GM18507 (cell line): ENCODE measurements at regions not wholly inside any gene's neighbourhood (a gene's known extent, or its start where the extent isn't known, plus 50 kb on each side); places are given as distances from the start of the nearest gene placed in this dataset.

ENCODE experiments used
- DNase-seq: peaks from one replicate; pipeline ENCODE4 v3.0.0; 2011; ENCODE audit warnings: low read depth; ENCODE audit not compliant: insufficient read length; ENCODE audit errors: extremely low spot score
- FAIRE-seq: peaks from 2 replicates; lab custom pipeline; 2011; peaks lifted over from hg19 to GRCh38; lab: Jason Lieb, UNC

DNA sequence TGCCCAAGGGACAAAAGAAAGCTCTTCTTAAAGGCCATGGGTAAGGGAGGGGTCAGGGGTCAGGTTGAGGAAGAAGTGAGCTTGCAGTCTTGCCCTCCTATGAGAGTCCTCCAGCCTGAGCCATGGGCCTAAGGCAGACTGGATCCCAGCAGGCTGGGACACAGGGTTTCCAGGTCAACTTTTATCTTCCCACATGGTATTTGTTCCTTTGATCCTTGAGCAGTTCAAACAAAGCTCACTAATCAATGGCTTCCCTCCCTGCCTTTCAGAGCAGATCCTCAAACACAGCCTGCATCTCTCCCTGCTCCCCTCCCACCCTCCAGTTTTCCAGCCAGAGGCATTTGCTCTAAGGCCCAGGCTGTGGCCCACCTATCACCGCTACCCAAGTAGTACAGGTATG lies 589.3 kb downstream of the INSC start:
- DNase-seq (no peak), FAIRE-seq (no peak)

- DNase-seq (no peak), FAIRE-seq (no peak)
Observed at GRCh38 chr11:15704556-15704955, 589.8 kb downstream of the INSC start.

DNA sequence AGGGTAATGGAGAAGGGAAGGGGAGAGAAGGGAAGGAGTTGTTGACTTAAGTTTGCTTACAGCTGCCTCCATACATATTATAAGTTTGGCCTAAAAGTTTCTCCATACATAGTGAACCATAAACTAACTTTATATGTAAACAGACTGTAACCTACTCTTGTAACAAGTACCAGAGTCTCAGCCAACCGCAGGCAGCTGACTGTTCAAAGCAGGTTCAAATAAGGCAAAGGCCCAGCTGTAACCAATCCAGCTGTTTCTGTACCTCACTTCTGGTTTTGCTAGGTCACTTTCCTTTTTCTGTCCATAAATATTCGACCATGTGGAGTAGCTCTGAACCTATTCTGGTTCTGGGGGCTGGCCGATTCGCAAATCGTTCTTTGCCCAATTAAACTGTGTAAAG lies 591.2 kb downstream of the INSC start:
- no peak for FAIRE-seq
- no peak for DNase-seq

GRCh38 chr11:15707194-15707593 lies 592.5 kb downstream of the INSC start:
- DNase-seq (no peak), FAIRE-seq (no peak)

DNA sequence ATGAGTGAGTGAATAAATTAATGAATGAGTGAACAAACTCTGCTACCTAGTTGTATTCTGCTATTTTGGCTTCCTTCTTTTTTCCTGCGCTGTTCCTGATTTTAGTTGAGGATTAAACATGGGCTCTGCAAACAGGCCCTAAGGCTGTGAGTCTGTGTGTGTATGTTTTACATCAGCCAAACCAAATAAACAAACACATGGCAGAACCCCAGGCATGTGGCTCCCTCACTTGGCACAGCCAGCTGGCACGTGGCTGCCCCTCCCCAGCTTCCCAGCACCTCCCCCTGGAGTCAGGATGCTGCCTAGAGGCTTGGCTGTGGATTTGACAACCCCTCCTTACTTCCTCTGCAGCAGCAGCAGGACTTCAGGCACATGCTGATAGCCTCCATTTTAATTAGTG lies 593.2 kb downstream of the INSC start:
- no peak for FAIRE-seq
- no peak for DNase-seq

- no peak for DNase-seq
- no peak for FAIRE-seq
Observed at GRCh38 chr11:15710580-15711275, 596.0 kb downstream of the INSC start.

GRCh38 chr11:15711311-15711710 lies 596.6 kb downstream of the INSC start:
- DNase-seq (no peak), FAIRE-seq (no peak)

DNA sequence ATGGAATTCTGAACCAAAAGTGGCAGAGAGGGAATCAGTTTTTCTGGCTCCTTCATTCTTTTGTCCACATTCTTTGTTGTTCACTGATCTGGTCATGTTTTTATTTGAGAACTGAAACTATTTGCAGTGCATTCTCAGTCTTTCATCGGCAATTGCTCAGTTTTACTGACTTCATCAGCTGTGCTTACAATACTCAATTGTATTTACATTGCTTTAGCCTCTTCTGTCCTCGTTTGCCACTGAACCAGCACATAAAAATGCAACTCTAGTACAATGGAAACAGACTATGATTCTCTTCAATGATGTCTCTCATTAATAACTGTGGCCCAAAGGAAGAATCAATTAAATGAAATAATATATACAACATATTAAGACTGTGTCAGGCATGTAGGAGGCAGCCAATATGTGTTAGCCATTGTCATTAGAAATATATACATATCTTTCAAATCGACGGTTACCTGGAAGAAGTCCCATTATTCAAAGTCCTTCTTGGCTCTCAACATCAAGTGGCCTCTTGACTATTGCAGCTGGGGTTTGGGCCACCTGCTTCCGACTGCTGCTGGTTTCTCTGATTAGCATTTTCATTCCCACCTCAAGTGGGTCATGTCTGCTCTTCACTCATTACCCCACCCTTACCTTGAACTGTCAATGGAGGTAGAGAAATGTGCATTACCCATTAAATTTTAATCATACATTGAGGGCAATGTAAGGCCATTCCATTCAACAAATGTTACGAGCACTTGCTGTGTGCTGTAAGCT lies 600.1 kb downstream of the INSC start:
- no peak for FAIRE-seq
- no peak for DNase-seq

DNA sequence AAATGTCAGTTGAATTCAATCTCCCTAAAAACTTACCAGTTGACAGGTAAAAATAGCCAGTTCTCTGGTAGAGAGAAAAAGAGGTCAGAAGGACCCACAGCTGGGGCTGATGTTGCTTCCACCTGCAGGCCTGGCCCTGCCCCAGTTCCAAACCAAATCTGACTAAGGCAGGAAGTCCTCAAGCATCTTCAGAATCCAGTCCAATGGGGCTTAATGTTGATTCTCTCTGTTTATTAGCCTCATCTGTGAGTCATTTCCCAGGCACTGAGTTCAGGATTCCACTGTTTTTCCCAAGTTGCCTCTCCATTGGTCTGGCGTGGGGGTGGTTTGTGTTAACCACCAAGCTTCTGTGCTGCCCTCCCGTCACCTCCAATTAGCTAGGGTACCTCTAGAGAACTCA lies 601.8 kb downstream of the INSC start:
- DNase-seq: no peak

GRCh38 chr11:15720460-15720859 lies 605.7 kb downstream of the INSC start:
- no peak for DNase-seq
- FAIRE-seq: no peak

More for the DNA sequence above, 601.8 kb downstream of the INSC start:
- no peak for FAIRE-seq

DNA sequence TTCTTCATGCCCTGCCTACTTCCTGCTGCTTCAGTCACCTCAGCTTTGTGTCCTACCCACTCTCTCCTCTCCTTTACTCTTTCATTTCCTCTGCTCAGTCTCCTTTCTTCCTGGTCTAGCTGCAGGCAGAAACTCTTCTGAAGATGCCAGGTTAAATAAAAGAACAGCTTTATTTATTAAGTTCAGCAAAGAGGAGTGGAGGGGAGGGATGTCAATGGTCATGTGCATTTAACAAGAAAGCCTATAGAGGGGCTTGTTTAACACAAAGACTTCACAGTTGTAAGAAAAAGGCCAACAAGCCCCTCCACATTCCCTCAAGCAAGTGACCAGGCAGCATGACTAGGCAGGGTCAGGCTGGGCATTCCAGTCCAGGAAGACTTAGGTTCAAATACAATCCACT lies 609.2 kb downstream of the INSC start:
- no peak for DNase-seq
- FAIRE-seq: no peak

DNA sequence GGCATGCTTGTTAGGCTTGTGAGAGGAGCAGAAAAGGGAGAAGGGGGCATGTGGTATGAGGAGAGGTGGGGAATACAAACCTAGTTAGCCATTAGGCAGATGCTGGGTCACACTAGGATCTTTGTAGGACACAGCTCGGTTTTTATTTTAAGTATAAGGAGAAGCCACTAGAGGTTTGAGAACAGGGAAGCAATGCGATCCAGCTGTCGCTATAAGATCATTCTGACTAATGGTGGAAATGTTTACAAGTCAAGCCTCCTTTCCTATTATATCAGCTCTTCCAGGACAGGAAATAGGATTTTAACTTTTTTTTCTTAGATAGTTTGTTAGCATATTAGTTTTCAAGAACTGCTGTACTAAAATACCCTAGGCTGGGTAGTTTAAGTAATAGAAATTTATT lies 609.9 kb downstream of the INSC start:
- no peak for FAIRE-seq
- no peak for DNase-seq

- DNase-seq (no peak), FAIRE-seq (no peak)
Observed at GRCh38 chr11:15725246-15725645, 610.5 kb downstream of the INSC start.

- DNase-seq (no peak), FAIRE-seq (no peak)
Observed at GRCh38 chr11:15726221-15726746, 611.6 kb downstream of the INSC start.

- FAIRE-seq: no peak
- DNase-seq: no peak
Observed at GRCh38 chr11:15726893-15727519, 612.3 kb downstream of the INSC start.

DNA sequence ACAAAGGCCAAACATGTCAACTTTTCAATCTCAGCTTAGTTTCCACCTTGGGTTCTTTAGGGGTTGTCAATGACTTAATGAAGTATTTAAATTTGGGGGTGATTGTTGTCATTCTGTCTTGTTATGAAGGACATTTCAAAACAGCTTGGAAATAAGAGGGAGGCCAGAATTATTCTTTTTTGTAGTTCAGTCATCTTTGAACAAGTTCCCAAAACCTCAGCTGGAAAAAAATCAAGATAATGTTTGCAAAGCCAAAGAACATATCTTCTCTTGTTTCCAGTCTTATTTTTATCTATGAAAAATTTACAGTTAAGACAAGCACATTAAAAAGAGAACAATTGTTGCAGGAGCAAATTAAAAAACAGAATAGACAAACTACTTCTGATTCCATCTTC lies 612.8 kb downstream of the INSC start:
- FAIRE-seq (no peak), DNase-seq (no peak)

GRCh38 chr11:15728207-15728606 lies 613.5 kb downstream of the INSC start:
- DNase-seq: no peak
- no peak for FAIRE-seq

- DNase-seq (no peak), FAIRE-seq (no peak)
Observed at GRCh38 chr11:15730263-15730994, 615.7 kb downstream of the INSC start.

DNA sequence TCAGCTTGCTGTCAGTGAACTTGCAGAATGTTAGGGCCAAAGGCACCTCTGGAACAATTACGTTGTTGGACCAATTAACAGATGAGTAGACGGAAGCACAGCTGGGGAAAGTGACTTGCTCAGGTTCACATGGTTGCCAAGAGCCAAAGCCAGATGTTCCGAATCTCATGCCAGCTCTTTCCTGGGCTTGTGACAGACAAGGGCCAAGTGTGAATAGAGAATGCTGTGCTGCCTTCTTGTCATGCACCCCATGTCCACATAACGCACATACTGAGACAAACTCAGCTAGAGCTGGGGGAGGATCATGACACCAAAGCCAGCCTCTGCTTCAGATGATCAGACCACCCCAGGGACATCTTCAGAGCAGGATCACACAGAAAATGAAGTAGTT lies 616.3 kb downstream of the INSC start:
- FAIRE-seq: no peak
- no peak for DNase-seq

DNA sequence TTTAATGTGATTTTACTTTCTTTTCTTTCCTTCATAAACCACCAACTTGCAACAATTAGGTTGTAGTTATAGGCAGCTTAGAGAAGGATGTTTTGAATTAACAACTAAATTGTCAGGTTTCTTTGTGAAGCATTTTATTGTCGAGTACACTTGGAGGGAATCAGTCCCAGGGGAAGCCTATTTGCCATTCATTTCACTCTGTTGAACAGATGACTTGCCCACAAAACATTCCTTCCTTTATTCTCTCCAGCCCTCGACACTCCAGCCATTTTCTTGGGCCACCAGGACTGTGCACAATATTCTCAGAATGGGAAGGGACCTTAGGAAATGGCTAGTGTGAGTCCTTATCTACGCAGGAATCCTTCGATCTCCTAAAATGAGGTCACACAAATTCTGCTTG lies 620.6 kb downstream of the SOX6 start:
- no peak for DNase-seq
- no peak for FAIRE-seq
